OCI-LY7 (cell line): ENCODE measurements at regions not wholly inside any gene's neighbourhood (a gene's known extent, or its start where the extent isn't known, plus 50 kb on each side); places are given as distances from the start of the nearest gene placed in this dataset.
"Not testable (repeated sequence)": the region's sequence is repeated elsewhere in the genome, so short reads cannot be mapped to it uniquely, and the experiment has no call there.

Experiments used
- CTCF ChIP-seq: fragments of 200-600 bp; sonication (generic); conservative IDR thresholded peaks from 2 replicates; pipeline ENCODE4 v1.5.1; 2014; ENCODE audit warnings: mild to moderate bottlenecking, antibody characterized with exemption, low read length, moderate library complexity, mixed read lengths
- EZH2phosphoT487 ChIP-seq: fragments of 200-600 bp; sonication (generic); IDR thresholded peaks from 2 replicates; pipeline ENCODE4 v1.6.1; 2018; ENCODE audit warnings: low read depth, borderline replicate concordance, mild to moderate bottlenecking, mixed run types, antibody characterized with exemption, low read length, moderate library complexity, mixed read lengths

DNA sequence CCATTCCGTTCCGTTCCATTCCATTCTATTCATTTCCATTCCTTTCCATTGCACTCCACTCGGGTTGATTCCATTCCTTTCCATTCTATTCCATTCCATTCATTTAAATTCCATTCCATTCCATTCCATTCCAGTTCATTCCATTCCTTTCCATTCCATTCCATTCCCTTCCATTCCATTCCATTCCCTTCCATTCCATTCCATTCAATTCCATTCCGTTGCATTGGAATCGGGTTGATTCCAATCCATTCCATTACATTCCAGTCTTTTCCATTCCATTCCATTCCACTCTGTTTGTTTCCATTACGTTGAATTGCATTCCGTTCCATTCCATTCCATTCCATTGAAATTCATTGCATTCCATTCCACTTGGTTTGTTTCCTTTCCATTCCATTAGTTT is 169.2 kb downstream of the CWH43 start:
- not testable (repeated sequence) for TF ChIP-seq CTCF, EZH2phosphoT487
